Thyroid gland (tissue), 4 donors: ENCODE measurements at regions not wholly inside any gene's neighbourhood (a gene's known extent, or its start where the extent isn't known, plus 50 kb on each side); places are given as distances from the start of the nearest gene placed in this dataset.

Experiments used
- DNase-seq, 2 donors: peaks; one replicate each; pipeline ENCODE4 v3.0.0-alpha.2; 2019
- H3K27ac ChIP-seq, 3 donors: fragments of 200-600 bp; sonication (generic); 1 replicate in 2 of 3; 2 replicates in 1 of 3; pipeline ENCODE4 v1.5.1; 2016 to 2019; ENCODE audit warnings: mild to moderate bottlenecking in 1 of 3, moderate library complexity in 1 of 3
- H3K27me3 ChIP-seq: fragments of 200-600 bp; sonication (generic); one replicate; pipeline ENCODE4 v1.5.1; 2019
- H3K36me3 ChIP-seq, 2 donors: fragments of 200-600 bp; sonication (generic); one replicate each; pipeline ENCODE4 v1.5.1; 2016 to 2019
- H3K4me1 ChIP-seq, 2 donors: fragments of 200-600 bp; sonication (generic); one replicate each; pipeline ENCODE4 v1.5.1; 2017 to 2019
- H3K4me3 ChIP-seq, 3 donors: fragments of 200-600 bp; sonication (generic); replicated peaks in 1 of 3; 1 replicate in 2 of 3; 2 replicates in 1 of 3; pipeline ENCODE4 v1.5.1; 2016; ENCODE audit warnings: mild to moderate bottlenecking in 1 of 3
- H3K9me3 ChIP-seq: fragments of 200-600 bp; sonication (generic); one replicate; pipeline ENCODE4 v1.5.1; 2017
- CTCF ChIP-seq, 6 experiments: fragments of 200-600 bp in 3 of 6; fragments of 450-650 bp in 3 of 6; sonication (generic) in 3 of 6; IDR thresholded peaks; one replicate each; pipeline ENCODE4 v1.5.1; 2016 to 2019; ENCODE audit warnings: antibody characterized with exemption in 6 of 6, mild to moderate bottlenecking in 2 of 6, inconsistent platforms in 1 of 6, moderate library complexity in 1 of 6
- POLR2A ChIP-seq, 2 donors: fragments of 450-650 bp; IDR thresholded peaks; one replicate each; pipeline ENCODE4 v1.6.1; 2017; ENCODE audit warnings: antibody characterized with exemption in 2 of 2, mild to moderate bottlenecking in 2 of 2, moderate library complexity in 1 of 2
- WGBS, 2 donors: methylation state at CpG; one replicate each; pipeline ENCODE4 v1.1.5; 2017; 5-methylcytosine and 5-hydroxymethylcytosine counted together
- intact Hi-C: fragments of 100-400 bp; cut with DNase I; formaldehyde crosslinking; loops from one replicate; pipeline ENCODE4 v1.15.1; 2023

GRCh38 chr4:33532821-33533220 lies 2711.5 kb downstream of the ARAP2 start:
- no peak overlapping the region for H3K27ac ChIP-seq
- intact Hi-C loops: no loop called here
- no peak for DNase-seq
- TF ChIP-seq CTCF (IDR thresholded peaks at IDR 0.05): no peak
- no peak for TF ChIP-seq POLR2A (IDR thresholded peaks at IDR 0.05)
- no peaks in the 10 kb centered on the region for H3K4me1 ChIP-seq
- H3K9me3 ChIP-seq: no peaks in the 10 kb centered on the region
- H3K27me3 ChIP-seq: no peaks in the 10 kb centered on the region
- no peak overlapping the region for H3K4me3 ChIP-seq
- WGBS, 2 donors: 87 to 91% methylated on average over 2 of the region's 2 CpGs
- no peaks in the 10 kb centered on the region for H3K36me3 ChIP-seq

- Histone ChIP-seq H3K27me3 (no peaks in the 10 kb centered on the region), H3K9me3 (no peaks in the 10 kb centered on the region), H3K4me1 (no peaks in the 10 kb centered on the region), H3K4me3 (no peak overlapping the region), H3K27ac (no peak overlapping the region), H3K36me3 (no peaks in the 10 kb centered on the region)
- WGBS, 2 donors: 95% methylated on average over 4 of the region's 4 CpGs
- intact Hi-C loops: no loop called here
- no peak for TF ChIP-seq CTCF (IDR thresholded peaks at IDR 0.05)
- no peak for TF ChIP-seq POLR2A (IDR thresholded peaks at IDR 0.05)
- no peak for DNase-seq
Measured at GRCh38 chr4:33536898-33537297, 2707.4 kb downstream of the ARAP2 start.

- intact Hi-C loops: no loop called here
- no peak for TF ChIP-seq POLR2A (IDR thresholded peaks at IDR 0.05)
- no peak for TF ChIP-seq CTCF (IDR thresholded peaks at IDR 0.05)
Measured at GRCh38 chr4:33537527-33537926, 2706.8 kb downstream of the ARAP2 start.

GRCh38 chr4:33543941-33544450 lies 2700.3 kb downstream of the ARAP2 start:
- Histone ChIP-seq H3K36me3 (no peaks in the 10 kb centered on the region), H3K27ac (no peak overlapping the region), H3K4me3 (no peak overlapping the region), H3K27me3 (no peaks in the 10 kb centered on the region), H3K9me3 (no peaks in the 10 kb centered on the region), H3K4me1 (no peaks in the 10 kb centered on the region)
- WGBS, 2 donors: 92 to 93% methylated on average over 3 of the region's 3 CpGs
- TF ChIP-seq POLR2A (IDR thresholded peaks at IDR 0.05): no peak
- TF ChIP-seq CTCF (IDR thresholded peaks at IDR 0.05): no peak
- intact Hi-C loops: no loop called here
- DNase-seq: no peak

More at GRCh38 chr4:33537527-33537926, 2706.8 kb downstream of the ARAP2 start:
- Histone ChIP-seq H3K9me3 (no peaks in the 10 kb centered on the region), H3K36me3 (no peaks in the 10 kb centered on the region), H3K27me3 (no peaks in the 10 kb centered on the region), H3K27ac (no peak overlapping the region), H3K4me3 (no peak overlapping the region), H3K4me1 (no peaks in the 10 kb centered on the region)
- no peak for DNase-seq
- 78 to 82% methylated on average over 1 of the region's 1 CpG for WGBS, 2 donors

- no peak overlapping the region for H3K27ac ChIP-seq
Measured at GRCh38 chr4:33551244-33551643, 2693.1 kb downstream of the ARAP2 start.

More at GRCh38 chr4:33551244-33551643, 2693.1 kb downstream of the ARAP2 start:
- no peak for TF ChIP-seq POLR2A (IDR thresholded peaks at IDR 0.05)
- TF ChIP-seq CTCF (IDR thresholded peaks at IDR 0.05): no peak
- Histone ChIP-seq H3K27me3 (no peaks in the 10 kb centered on the region), H3K4me1 (no peaks in the 10 kb centered on the region), H3K36me3 (no peaks in the 10 kb centered on the region), H3K9me3 (no peaks in the 10 kb centered on the region), H3K4me3 (no peak overlapping the region)
- no peak for DNase-seq
- 80 to 83% methylated on average over 3 of the region's 3 CpGs for WGBS, 2 donors
- intact Hi-C loops: no loop called here
